Sigmoid colon (tissue), 6 donors: ENCODE measurements at regions not wholly inside any gene's neighbourhood (a gene's known extent, or its start where the extent isn't known, plus 50 kb on each side); places are given as distances from the start of the nearest gene placed in this dataset.

Experiments used
- DNase-seq: peaks from one replicate; pipeline ENCODE4 v3.0.0-alpha.2; 2019
- H3K27ac ChIP-seq, 4 donors: fragments of 200-600 bp; sonication (generic); one replicate each; pipeline ENCODE4 v1.5.1; 2016 to 2019; ENCODE audit warnings: mild to moderate bottlenecking in 1 of 4
- H3K27me3 ChIP-seq, 3 donors: fragments of 200-600 bp; sonication (generic); one replicate each; pipeline ENCODE4 v1.5.1; 2019; ENCODE audit warnings: mild to moderate bottlenecking in 1 of 3
- H3K36me3 ChIP-seq, 4 donors: fragments of 200-600 bp; sonication (generic); one replicate each; pipeline ENCODE4 v1.5.1; 2016 to 2019
- H3K4me1 ChIP-seq, 4 donors: fragments of 200-600 bp; sonication (generic); one replicate each; pipeline ENCODE4 v1.5.1; 2017 to 2019
- H3K4me3 ChIP-seq, 4 donors: fragments of 200-600 bp; sonication (generic); one replicate each; pipeline ENCODE4 v1.5.1; 2017 to 2019; ENCODE audit warnings: mild to moderate bottlenecking in 2 of 4, moderate library complexity in 1 of 4
- H3K9me3 ChIP-seq, 4 donors: fragments of 200-600 bp in 3 of 4; sonication (generic) in 3 of 4; one replicate each; pipeline versions ENCODE4 v1.5.1 to v1.6.1; 2013 to 2019
- EP300 ChIP-seq, 4 donors: sonication (generic); formaldehyde crosslinking; IDR thresholded peaks; one replicate each; pipeline ENCODE4 v1.6.1; 2017; ENCODE audit warnings: antibody characterized with exemption in 4 of 4
- POLR2A ChIP-seq, 2 donors: fragments of 450-650 bp; IDR thresholded peaks; one replicate each; pipeline ENCODE4 v1.6.1; 2016; ENCODE audit warnings: antibody characterized with exemption in 2 of 2, mild to moderate bottlenecking in 2 of 2, moderate library complexity in 2 of 2
- POLR2AphosphoS5 ChIP-seq, 4 donors: sonication (generic); formaldehyde crosslinking; IDR thresholded peaks; one replicate each; pipeline ENCODE4 v1.6.1; 2017; ENCODE audit warnings: antibody characterized with exemption in 4 of 4
- WGBS, 2 donors: extraction: QIAGEN DNeasy Blood & Tissue Kit; methylation state at CpG; one replicate each; pipeline ENCODE4 v1.1.7; 2013; 5-methylcytosine and 5-hydroxymethylcytosine counted together
- intact Hi-C: fragments of 100-400 bp; cut with DNase I; formaldehyde crosslinking; loops from one replicate; pipeline ENCODE4 v1.15.1; 2023
- small RNA-seq, 3 donors: library from RNA; depleted of rRNA; stranded (forward); fragments of <200 nt; gene quantifications; one replicate each; pipeline ENCODE3, GENCODE V24; 2016
- TF ChIP-seq, protein P1 (sequence below), 4 experiments: fragments of 450-650 bp in 3 of 4; fragments of 200-600 bp in 1 of 4; IDR thresholded peaks; one replicate each; pipeline ENCODE4 v1.5.1; 2016 to 2019; ENCODE audit warnings: antibody characterized with exemption in 4 of 4, mild to moderate bottlenecking in 3 of 4, moderate library complexity in 2 of 4
- donor health status: healthy with polysubstance abuse.
- donor health status: healthy.

DNA sequence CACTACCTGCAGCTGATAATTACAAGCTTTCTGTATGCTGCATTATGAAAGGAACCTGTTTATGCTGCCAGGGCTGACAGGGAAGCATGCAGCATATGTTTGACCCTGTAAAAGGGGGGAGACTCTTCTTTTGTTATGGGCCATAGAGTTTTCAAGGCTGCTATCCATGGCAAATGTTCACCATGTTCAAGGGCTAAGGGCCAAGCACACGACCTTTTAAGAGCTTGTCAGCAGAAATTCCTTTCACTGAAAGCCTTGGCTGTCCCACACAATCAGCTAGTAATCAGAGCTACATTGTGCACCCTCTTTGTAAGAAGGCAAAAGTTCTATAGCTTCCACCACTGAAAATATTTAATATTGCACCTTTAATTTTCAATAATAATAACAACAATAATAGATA, 74.2 kb upstream of the MBIP start:
- intact Hi-C loops, result no loop called here
- no peak overlapping the region for H3K4me3 ChIP-seq
- 16 to 24% methylated on average over 1 of the region's 1 CpG for WGBS, 2 donors
- TF ChIP-seq, protein P1, sequence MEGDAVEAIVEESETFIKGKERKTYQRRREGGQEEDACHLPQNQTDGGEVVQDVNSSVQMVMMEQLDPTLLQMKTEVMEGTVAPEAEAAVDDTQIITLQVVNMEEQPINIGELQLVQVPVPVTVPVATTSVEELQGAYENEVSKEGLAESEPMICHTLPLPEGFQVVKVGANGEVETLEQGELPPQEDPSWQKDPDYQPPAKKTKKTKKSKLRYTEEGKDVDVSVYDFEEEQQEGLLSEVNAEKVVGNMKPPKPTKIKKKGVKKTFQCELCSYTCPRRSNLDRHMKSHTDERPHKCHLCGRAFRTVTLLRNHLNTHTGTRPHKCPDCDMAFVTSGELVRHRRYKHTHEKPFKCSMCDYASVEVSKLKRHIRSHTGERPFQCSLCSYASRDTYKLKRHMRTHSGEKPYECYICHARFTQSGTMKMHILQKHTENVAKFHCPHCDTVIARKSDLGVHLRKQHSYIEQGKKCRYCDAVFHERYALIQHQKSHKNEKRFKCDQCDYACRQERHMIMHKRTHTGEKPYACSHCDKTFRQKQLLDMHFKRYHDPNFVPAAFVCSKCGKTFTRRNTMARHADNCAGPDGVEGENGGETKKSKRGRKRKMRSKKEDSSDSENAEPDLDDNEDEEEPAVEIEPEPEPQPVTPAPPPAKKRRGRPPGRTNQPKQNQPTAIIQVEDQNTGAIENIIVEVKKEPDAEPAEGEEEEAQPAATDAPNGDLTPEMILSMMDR (IDR thresholded peaks at IDR 0.05), result no peak
- TF ChIP-seq POLR2AphosphoS5 (IDR thresholded peaks at IDR 0.05) (no peak), POLR2A (IDR thresholded peaks at IDR 0.05) (no peak), EP300 (IDR thresholded peaks at IDR 0.05) (no peak)
- no peaks in the 10 kb centered on the region for H3K36me3 ChIP-seq
- no peaks in the 10 kb centered on the region for H3K27me3 ChIP-seq
- no peaks in the 10 kb centered on the region for H3K4me1 ChIP-seq
- no peak overlapping the region for H3K27ac ChIP-seq
- DNase-seq, result no peak
- no peaks in the 10 kb centered on the region for H3K9me3 ChIP-seq

DNA sequence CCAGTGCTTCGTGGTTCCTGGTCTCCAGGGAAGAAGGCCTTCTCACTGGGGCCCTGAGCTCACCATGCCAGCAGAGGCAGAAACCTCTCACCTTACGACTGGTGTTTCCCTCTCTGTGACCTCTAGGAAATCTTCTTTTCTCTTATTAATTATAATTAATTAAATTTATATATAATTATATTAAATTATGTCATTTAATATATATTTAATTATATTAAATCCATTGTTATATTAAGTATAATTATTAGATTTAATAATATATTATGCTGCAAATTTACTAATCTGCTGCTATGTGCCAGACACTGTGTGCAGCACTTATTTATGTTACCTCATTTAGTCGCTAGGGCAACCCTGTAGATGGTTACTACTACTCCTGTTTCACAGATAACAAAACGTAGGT, 70.3 kb upstream of the MBIP start:
- H3K27me3 ChIP-seq, result no peaks in the 10 kb centered on the region
- WGBS, 2 donors, result 73 to 76% methylated on average over 4 of the region's 4 CpGs
- H3K4me3 ChIP-seq, result no peak overlapping the region
- H3K36me3 ChIP-seq, result no peaks in the 10 kb centered on the region
- no peaks in the 10 kb centered on the region for H3K9me3 ChIP-seq
- TF ChIP-seq POLR2AphosphoS5 (IDR thresholded peaks at IDR 0.05) (no peak), EP300 (IDR thresholded peaks at IDR 0.05) (no peak), POLR2A (IDR thresholded peaks at IDR 0.05) (no peak)
- TF ChIP-seq, protein P1 (IDR thresholded peaks at IDR 0.05), result no peak
- H3K4me1 ChIP-seq, result no peaks in the 10 kb centered on the region
- no peak overlapping the region for H3K27ac ChIP-seq
- no peak for DNase-seq
- intact Hi-C loops, result no loop called here

DNA sequence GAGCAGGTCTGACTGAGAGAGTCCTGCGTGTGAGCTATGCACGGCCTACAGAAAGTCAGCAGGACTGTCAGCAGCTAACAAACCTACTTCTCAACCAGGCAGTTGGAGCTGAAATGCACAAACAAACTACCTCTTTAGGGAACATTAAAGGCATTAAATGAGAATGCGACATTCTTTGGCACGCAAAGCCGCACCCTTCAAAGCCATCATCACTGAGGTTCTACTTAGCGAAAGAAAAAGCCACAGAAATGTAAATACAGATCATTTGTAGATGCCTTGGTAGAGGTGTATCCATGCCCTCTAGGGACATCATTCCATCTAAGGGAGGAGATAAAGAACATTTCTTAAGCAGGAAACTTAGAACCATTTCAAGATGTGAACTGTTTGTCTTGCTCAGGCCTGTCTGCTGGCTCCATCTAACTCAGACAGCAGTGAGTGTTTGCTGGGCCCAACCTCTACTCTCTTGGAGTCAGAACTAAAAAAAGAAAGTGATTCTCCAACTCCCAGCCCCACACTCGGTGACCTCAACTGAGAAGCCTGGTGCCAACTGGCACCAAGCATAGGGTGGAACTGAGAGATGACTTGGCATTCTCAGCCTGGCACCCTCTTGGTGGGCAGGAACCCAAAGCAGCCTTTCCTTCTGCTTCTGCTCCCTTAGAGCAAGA, 63.5 kb upstream of the MBIP start:
- intact Hi-C loops, result no loop called here
- no peaks in the 10 kb centered on the region for H3K9me3 ChIP-seq
- 95% methylated on average over 7 of the region's 7 CpGs for WGBS, 2 donors
- DNase-seq, result no peak
- peak overlapping the region in 1 of 4 donors; percentile 37 for H3K27ac ChIP-seq
- TF ChIP-seq POLR2A (IDR thresholded peaks at IDR 0.05), result no peak
- no peak for TF ChIP-seq POLR2AphosphoS5 (IDR thresholded peaks at IDR 0.05)
- TF ChIP-seq EP300 (IDR thresholded peaks at IDR 0.05), result no peak
- TF ChIP-seq, protein P1 (IDR thresholded peaks at IDR 0.05), result no peak
- H3K36me3 ChIP-seq, result no peaks in the 10 kb centered on the region
- no peaks in the 10 kb centered on the region for H3K27me3 ChIP-seq
- H3K4me3 ChIP-seq, result no peak overlapping the region
- peaks cover 0 to 6% (median 0%) of the 10 kb centered on the region in 4 donors for H3K4me1 ChIP-seq

DNA sequence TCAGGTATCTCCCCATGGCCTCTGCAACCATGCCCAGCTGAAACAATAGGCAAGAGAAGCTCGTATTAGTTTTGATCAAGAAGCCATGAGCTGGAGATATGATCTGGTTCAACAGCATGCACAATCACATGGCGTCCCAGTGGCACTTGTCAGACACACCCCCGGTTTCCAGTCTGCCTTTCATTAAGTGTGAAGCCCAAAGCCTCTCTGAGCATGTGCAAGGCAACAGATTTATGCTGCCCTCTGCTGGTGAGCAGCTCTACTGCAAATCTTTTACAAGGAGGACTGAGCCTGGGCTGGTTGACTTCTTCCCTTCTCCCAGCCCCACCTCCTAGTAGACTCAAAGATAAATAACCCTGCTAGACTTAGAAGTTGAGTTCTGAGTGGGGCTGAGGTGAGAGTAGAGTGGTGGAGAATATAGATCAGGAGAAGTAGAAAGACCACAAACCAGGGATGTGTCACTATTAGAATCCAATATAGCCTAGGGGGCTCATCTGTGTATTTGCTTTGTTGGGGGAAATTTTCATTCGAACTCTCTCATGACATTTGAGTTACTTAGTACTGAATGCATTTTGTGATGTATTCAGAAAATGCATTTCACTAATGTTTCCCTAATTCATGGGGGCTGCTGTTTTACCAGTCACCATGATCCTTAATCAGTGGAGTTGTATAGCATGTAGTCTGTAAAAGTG, 53.7 kb upstream of the MBIP start:
- peak; percentile 69 for DNase-seq
- Histone ChIP-seq H3K36me3 (no peaks in the 10 kb centered on the region), H3K27ac (no peak overlapping the region), H3K4me3 (no peak overlapping the region), H3K27me3 (no peaks in the 10 kb centered on the region), H3K4me1 (no peaks in the 10 kb centered on the region), H3K9me3 (no peaks in the 10 kb centered on the region)
- no peak for TF ChIP-seq POLR2AphosphoS5 (IDR thresholded peaks at IDR 0.05)
- TF ChIP-seq, protein P1 (IDR thresholded peaks at IDR 0.05), result peak in 3 of 4 experiments; percentile 53 to 69 (median 58)
- intact Hi-C loops, result no loop called here
- 26 to 31% methylated on average over 4 of the region's 4 CpGs for WGBS, 2 donors

Small RNA genes in the stretch of these regions (small RNA-seq; reads per million reads assigned to genes)
- 0 reads per million in 3 donors for gene RNU7-93P
